ENCODE measurements at regions not wholly inside any gene's neighbourhood (a gene's known extent, or its start where the extent isn't known, plus 50 kb on each side); places are given as distances from the start of the nearest gene placed in this dataset.
A peak's percentile ranks its signal among the peaks of the same experiment; 100 is the strongest.
"Not testable (repeated sequence)": the region's sequence is repeated elsewhere in the genome, so short reads cannot be mapped to it uniquely, and the experiment has no call there.

DNA sequence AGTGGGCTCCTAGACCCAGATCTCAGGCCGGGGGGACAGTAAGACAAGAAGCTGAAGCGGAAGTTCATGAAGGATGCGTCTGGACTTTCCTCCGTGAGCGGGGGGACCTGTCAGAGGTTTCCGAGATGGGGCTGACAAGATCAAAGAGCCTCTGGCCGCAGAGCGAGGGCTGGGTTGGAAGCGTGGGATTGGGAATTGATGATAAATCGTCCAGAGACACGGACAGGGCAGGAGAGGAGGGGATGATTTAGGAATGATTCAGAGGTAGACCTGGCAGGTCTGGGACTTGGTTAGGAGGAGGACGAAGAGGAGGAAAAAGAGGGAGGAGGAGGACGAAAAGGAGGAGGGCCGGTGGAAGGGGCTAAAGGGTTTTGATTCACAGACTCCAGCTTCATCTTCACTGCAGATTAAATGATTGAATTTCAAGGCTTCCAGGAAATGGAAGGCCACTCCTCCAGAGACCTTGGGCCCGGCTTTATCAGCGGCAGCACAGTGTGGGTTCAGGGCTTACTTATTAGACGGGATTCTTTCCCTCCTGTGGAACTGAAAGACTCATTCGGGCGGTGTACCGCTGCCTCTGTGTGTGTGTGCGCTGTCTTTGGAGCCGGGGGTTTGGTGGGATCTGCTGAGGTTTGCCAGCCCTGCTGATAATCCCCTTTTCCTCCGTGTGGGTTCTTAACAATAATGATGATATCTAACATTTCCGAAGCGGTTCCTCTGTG, 85.7 kb upstream of the SLC45A1 start:
- H3K4me3 ChIP-seq (ENCODE audit: low read length): no peak overlapping the region
- DNase-seq (ENCODE audit: low read depth, low spot score): peak; percentile 3

GRCh38 chr1:8230292-8230621, 87.7 kb upstream of the SLC45A1 start:
- DNase-seq (ENCODE audit: low read depth, low spot score): no peak
- H3K4me3 ChIP-seq (ENCODE audit: low read length): no peak overlapping the region

DNA sequence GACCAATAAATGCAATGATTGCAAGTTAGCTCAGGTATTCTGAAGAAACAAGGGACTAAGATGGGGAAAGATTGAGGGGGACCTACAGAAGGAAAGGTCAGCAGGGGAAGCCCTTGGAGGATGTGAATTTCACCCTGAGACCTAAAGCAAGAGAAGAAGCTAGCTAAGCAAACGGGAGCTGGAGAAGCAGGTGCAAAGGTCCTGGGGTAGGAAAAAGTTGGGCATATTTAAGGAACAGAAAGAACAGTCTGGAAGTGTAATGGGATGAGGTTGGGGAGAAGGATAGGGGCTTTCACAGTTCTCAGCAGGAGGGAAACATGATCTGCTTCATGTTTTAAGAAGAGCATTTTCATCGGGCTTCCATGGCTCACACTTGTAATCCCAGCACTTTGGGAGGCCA, 89.7 kb upstream of the SLC45A1 start:
- no peak overlapping the region for H3K4me3 ChIP-seq (ENCODE audit: low read length)
- no peak for DNase-seq (ENCODE audit: low read depth, low spot score)

- not testable (repeated sequence) for H3K4me3 ChIP-seq (ENCODE audit: low read length); DNase-seq (ENCODE audit: low read depth, low spot score)
Observed at GRCh38 chr1:8227674-8228073, 90.2 kb upstream of the SLC45A1 start.

- DNase-seq (ENCODE audit: low read depth, low spot score): no peak
- H3K4me3 ChIP-seq (ENCODE audit: low read length): no peak overlapping the region
Observed at GRCh38 chr1:8226747-8227146, 91.2 kb upstream of the SLC45A1 start.

- not testable (repeated sequence) for DNase-seq (ENCODE audit: low read depth, low spot score); H3K4me3 ChIP-seq (ENCODE audit: low read length)
Observed at GRCh38 chr1:8226024-8226423, 91.9 kb upstream of the SLC45A1 start.

GRCh38 chr1:8223526-8223925, 94.4 kb upstream of the SLC45A1 start:
- H3K4me3 ChIP-seq (ENCODE audit: low read length): no peak overlapping the region
- DNase-seq (ENCODE audit: low read depth, low spot score): no peak

- H3K4me3 ChIP-seq (ENCODE audit: low read length): no peak overlapping the region
- no peak for DNase-seq (ENCODE audit: low read depth, low spot score)
Observed at GRCh38 chr1:8222789-8223188, 95.1 kb upstream of the SLC45A1 start.

DNA sequence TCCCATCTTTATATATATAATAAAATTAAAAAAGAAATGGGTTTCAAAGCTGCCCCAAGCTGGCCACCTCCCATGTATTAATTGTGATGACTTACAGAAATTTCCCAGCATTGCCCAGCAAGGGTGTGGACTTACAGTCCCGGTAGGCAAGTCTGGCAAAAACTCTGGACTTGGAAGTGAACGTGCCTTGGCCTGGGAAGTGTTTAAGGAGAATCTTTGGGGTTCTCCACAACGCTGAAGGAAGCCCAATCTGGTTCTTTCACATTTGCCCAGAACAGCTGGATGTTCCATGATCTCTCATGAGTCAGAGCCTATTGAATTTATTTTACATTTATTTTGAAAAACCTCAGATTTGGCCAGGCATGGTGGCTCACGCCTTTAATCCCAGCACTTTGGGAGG, 98.4 kb upstream of the SLC45A1 start:
- H3K4me3 ChIP-seq (ENCODE audit: low read length): no peak overlapping the region
- no peak for DNase-seq (ENCODE audit: low read depth, low spot score)

GRCh38 chr1:8218351-8219092, 99.4 kb upstream of the SLC45A1 start:
- H3K4me3 ChIP-seq (ENCODE audit: low read length): no peak overlapping the region
- DNase-seq (ENCODE audit: low read depth, low spot score): no peak

DNA sequence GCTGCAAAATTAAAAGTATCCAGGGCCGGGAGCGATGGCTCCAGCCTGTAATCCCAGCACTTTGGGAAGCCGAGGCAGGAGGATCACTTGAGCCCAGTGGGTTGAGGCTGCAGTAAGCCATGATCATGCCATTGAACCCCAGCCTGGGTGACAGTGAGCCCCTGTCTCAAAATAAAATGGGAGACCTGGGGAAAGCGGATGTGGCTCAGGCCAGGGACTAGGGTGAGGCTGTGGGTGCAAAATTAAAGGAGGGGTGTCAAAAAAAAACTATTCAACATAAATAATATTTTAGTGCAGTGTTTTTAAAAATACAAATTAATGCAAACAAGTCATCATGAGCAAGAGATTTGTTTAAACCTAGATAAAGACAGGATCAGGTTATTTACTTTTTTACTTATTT, 100.1 kb upstream of the SLC45A1 start:
- DNase-seq (ENCODE audit: low read depth, low spot score): no peak
- H3K4me3 ChIP-seq (ENCODE audit: low read length): no peak overlapping the region

GRCh38 chr1:8217011-8217711, 100.8 kb upstream of the SLC45A1 start:
- H3K4me3 ChIP-seq (ENCODE audit: low read length): no peak overlapping the region
- no peak for DNase-seq (ENCODE audit: low read depth, low spot score)

- no peak overlapping the region for H3K4me3 ChIP-seq (ENCODE audit: low read length)
- DNase-seq (ENCODE audit: low read depth, low spot score): no peak
Observed at GRCh38 chr1:8216005-8216404, 101.9 kb upstream of the SLC45A1 start.

GRCh38 chr1:8214501-8215173, 103.3 kb upstream of the SLC45A1 start:
- no peak for DNase-seq (ENCODE audit: low read depth, low spot score)
- H3K4me3 ChIP-seq (ENCODE audit: low read length): no peak overlapping the region

DNA sequence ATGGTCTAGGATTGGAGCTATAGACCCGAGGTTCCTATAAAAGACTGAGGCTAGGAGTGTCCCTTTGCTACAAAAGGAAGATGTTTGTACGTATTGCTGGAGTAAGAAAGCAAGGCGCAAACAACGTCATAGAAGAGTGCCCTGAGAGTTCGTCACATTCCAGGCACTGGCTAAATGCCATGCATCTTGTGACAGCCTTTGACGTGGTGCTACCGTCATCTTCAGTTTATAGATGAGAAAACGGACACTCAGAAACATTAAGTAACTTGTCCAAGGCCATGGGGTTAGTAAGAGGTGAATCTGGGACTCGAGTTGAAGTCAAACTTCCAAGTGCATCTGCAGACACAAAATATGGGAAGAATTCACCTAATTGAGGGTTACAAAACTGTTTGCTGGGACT, 104.2 kb upstream of the SLC45A1 start:
- no peak overlapping the region for H3K4me3 ChIP-seq (ENCODE audit: low read length)
- DNase-seq (ENCODE audit: low read depth, low spot score): no peak

GRCh38 chr1:8213136-8213535, 104.8 kb upstream of the SLC45A1 start:
- DNase-seq (ENCODE audit: low read depth, low spot score): no peak
- no peak overlapping the region for H3K4me3 ChIP-seq (ENCODE audit: low read length)

- H3K4me3 ChIP-seq (ENCODE audit: low read length): no peak overlapping the region
- DNase-seq (ENCODE audit: low read depth, low spot score): no peak
Observed at GRCh38 chr1:8212580-8213031, 105.3 kb upstream of the SLC45A1 start.

- H3K4me3 ChIP-seq (ENCODE audit: low read length): no peak overlapping the region
- no peak for DNase-seq (ENCODE audit: low read depth, low spot score)
Observed at GRCh38 chr1:8211883-8212579, 105.9 kb upstream of the SLC45A1 start.

DNA sequence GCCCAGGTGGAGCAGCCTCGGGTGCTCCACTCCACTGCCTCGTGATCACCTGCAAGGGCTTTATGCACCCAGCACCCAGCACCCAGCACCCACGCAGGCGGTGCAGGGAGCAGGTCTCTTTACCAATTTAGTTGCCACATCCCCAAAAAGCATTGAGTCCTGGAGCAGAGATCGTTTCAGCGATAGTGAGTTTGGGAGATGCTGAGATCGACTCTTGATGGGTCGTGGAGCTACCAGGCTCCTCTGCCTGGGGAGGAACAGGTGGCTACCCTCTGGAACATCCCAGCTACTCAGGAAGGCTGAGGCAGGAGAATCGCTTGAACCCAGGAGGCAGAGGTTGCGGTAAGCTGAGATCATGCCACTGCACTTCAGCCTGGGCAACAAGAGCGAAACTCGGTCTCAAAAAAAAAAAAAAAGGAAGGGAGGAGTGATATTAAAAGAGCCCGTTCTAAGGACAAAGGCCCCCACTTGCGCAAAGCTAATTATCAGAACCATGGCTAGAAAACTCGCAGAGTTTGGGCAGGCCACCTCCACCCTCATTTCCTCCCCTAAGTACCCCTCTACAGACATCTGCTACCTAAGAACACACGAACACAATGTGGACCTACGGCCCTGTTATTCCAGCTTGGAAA, 106.5 kb upstream of the SLC45A1 start:
- no peak for DNase-seq (ENCODE audit: low read depth, low spot score)
- H3K4me3 ChIP-seq (ENCODE audit: low read length): no peak overlapping the region

Measured in Jurkat, Clone E6-1 (cell line).